Smooth muscle cell of the brain vasculature (primary cell): ENCODE measurements at regions not wholly inside any gene's neighbourhood (a gene's known extent, or its start where the extent isn't known, plus 50 kb on each side); places are given as distances from the start of the nearest gene placed in this dataset.

Source experiments
- DNase-seq: peaks from one replicate; pipeline ENCODE4 v3.0.0-alpha.2; 2012; ENCODE audit warnings: low read depth, low spot score

DNA sequence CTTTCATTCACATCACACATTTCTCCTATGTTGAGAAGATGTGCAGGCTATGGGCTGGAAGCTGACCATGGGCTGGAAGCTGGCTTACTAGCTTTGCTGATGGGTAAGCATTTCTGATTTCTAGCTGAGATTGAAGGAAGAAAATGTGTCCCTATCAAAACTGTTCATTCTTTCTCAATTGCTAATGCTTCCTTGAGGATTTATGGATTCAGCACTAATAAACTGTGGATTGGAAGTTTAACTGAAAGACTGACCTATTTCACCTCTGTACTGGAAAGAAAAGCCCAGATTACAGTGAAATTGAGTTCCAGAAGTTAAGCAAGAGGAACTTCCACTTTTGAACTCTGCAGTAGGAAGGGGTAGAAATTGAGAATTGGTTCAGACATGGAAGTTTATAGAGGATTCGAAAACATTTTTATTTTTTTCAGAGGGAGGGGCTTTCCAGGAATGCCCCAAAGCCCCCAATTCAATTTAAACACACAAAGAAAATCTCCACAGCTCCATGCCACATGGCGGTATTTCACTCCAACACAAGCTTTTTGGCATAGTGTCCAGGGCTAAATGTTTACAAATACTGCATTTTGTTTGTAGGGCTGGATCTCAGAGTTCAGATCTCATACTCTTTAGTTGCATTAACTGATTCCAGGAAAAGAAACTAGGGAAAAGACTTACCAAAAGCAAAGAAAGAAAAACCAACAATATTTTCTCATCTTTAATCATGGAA, 61.2 kb upstream of the ARGLU1 start:
- no peak for DNase-seq

DNA sequence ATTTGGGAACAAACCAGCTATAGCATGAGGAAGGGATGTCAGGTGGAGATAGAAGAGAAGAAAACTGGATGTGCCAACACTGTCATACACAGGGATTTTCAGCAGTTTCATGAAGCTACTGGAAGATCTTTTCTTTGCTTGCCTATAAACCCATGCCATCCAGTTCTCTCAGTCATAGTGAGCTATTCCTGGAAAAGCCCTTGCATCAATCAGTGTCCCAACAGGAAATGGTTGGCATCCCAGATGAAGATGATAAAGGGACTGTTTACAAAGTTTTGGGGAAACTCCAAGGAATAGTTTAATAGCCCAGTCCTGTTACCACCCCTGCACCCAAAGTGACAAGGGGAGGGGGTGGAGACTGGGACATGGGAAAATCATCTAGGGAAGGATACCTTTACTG, 58.5 kb upstream of the ARGLU1 start:
- DNase-seq, result no peak

DNA sequence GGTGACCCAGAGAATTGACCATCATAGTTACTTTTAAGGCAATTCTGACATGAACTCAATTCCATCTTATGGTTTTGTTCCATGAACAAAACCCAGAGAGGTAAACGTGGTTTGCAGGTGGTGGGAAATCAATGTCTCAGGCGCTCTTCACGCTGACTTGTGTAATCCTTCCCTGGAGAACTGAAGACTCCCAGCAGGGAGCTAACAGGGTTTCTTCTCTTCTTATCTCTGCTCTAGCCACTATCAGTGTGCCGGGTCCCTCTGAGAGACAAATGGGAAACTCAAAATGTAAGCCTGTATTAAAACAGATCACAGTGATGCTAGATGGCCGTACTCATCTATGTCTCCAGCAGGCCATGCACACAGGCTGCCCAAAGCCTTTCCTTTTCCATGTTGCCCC, 57.6 kb upstream of the ARGLU1 start:
- no peak for DNase-seq

DNA sequence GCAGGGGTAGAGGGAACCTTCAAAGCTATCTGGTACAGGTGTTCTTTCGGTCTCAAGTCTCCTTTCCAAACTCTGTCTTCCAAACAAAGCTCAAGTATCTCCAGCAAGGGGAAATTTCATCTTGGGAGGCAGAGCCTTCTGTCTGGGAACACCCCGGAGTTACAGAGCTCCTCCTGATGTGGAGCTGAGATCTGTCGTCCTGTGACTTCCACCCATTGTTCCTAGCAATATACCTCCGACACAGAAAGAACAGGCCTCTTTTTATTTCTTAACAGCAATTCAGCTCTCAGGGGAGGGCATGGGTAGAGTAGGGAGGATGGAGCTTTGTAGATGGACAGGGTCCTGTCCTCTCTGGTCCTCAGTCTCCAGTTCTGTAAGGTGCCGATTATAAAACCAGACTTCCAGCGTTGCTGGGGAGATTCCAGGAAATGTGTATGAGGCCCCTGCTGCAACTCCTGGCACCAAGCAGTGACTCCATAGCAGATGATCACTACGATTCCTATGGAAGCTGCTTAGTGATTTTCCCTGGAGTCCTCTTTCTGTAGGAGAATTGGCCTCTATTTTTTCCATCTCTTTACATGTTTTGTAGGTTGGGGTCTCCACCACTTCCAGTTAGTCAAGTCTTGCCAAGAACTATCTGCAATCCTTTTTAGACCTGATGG, 56.0 kb upstream of the ARGLU1 start:
- no peak for DNase-seq

DNA sequence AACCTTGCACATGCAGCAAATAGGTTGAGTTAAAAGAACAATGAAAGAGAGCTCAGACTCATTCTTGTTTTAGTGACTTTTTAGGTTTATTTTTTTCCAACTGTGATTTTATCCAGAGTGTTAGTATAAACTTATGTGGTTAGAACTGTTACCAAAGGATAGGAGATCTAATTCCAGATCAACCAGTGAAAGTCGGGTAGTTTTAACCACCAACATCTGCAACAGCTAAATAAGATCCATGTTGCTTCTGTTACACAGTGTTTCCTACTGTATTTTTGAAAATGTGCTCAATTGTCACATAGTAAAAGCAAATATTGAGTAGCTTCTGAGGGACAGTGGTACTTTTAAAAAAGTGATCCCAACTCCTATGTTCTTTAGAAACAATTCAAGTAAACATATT, 53.9 kb upstream of the ARGLU1 start:
- DNase-seq, result no peak

DNA sequence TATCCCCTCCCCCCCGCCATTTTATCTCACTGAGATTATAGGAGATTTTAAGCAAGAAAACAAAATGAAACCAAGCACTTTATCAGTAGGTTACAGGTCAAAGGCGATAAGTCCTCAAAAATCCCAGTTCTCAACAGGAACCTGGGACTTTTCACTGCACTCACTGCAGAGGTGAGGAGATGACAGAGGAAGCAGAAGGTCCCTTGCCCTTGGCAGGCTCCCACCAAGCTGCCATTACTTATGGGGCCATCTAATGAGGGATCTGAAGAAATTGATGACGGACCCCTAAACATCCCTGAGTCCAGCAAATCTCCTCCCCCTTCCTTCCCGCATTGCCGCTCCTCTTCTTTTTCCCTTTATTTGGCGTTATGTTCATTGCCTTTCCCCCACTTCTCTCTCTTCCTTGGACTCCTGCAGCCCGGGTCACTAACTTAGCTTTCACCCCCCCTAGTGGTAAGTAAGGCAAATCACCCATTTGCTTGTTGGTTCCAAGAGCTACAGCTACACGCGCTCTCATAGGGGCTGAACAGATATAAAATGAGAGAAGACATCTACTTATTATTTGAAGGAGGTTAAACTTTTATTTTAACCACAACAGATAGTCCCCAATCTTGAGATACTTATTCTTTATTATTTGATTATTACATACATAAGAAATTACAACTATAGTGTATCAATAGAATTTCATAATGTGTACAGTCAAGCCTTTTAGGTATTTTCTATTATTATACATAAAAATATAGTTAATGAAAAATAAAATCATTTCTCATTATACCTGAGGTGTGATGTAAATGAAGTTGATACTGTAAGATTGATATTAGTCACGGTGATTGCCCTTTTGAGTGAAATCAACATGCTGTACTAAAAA, 52.0 kb upstream of the ARGLU1 start:
- DNase-seq, result peak; percentile 35
